ENCODE measurements at regions not wholly inside any gene's neighbourhood (a gene's known extent, or its start where the extent isn't known, plus 50 kb on each side); places are given as distances from the start of the nearest gene placed in this dataset.

GRCh38 chr3:145716519-145716918, 444.5 kb downstream of the PLOD2 start:
- Mint-ChIP-seq H3K36me3 (ENCODE audit: insufficient read depth in 1 of 3, low read depth in 3 of 3) (peaks cover 0 to 11% (median 10%) of the 10 kb centered on the region in 3 experiments), H3K27ac (no peak overlapping the region), H3K4me1 (peaks cover 8 to 13% of the 10 kb centered on the region in 2 experiments), H3K4me3 (no peak overlapping the region), H3K9me3 (peaks cover 0 to 11% of the 10 kb centered on the region in 2 experiments), H3K27me3 (ENCODE audit: low read depth) (peaks cover 4% of the 10 kb centered on the region)
- no peaks in the 10 kb centered on the region for H3K79me1 ChIP-seq (ENCODE audit: insufficient read depth, low read depth, low read length, poor library complexity, severe bottlenecking)
- DNase-seq, result no peak
- no peak overlapping the region for H3K14ac ChIP-seq (ENCODE audit: insufficient read depth, low read length)
- H4K20me1 ChIP-seq (ENCODE audit: control insufficient read depth, insufficient read depth, insufficient read length), result no peaks in the 10 kb centered on the region
- H2BK5ac ChIP-seq (ENCODE audit: insufficient read length, low read length), result no peak overlapping the region
- no peak overlapping the region for H3K4ac ChIP-seq (ENCODE audit: low read depth, low read length)
- no peak overlapping the region for H2AK5ac ChIP-seq (ENCODE audit: insufficient read length, low read length)
- no peak for TF ChIP-seq CTCF (conservative IDR thresholded peaks at IDR 0.05)
- no peak overlapping the region for H2BK12ac ChIP-seq (ENCODE audit: insufficient read length, low read depth, low read length)
- no peaks in the 10 kb centered on the region for H3K27me3 ChIP-seq (ENCODE audit: insufficient read depth, low read length)
- no peak overlapping the region for H2AFZ ChIP-seq (ENCODE audit: low read length)
- H3K79me2 ChIP-seq (ENCODE audit: insufficient read depth, low read length), result no peaks in the 10 kb centered on the region
- H3T11ph ChIP-seq (ENCODE audit: low read length), result no peak overlapping the region
- H2BK120ac ChIP-seq (ENCODE audit: low read depth, low read length, poor library complexity, severe bottlenecking), result no peak overlapping the region
- no peaks in the 10 kb centered on the region for H3K4me1 ChIP-seq (ENCODE audit: insufficient read depth, low read length)
- no peak overlapping the region for H3K9ac ChIP-seq (ENCODE audit: extremely low read depth, insufficient read length, low read length)
- H3K18ac ChIP-seq (ENCODE audit: insufficient read length, low read depth, low read length), result no peak overlapping the region
- no peak overlapping the region for H3K4me2 ChIP-seq (ENCODE audit: insufficient read depth, insufficient read length, low read length)
- no peak overlapping the region for H4K91ac ChIP-seq (ENCODE audit: insufficient read length, low read depth, low read length)
- no peak overlapping the region for H4K8ac ChIP-seq (replicated peaks; ENCODE audit: insufficient read length, low read depth, low read length)
- H4K5ac ChIP-seq (ENCODE audit: insufficient read length, low read depth, low read length), result no peak overlapping the region
- H3K23ac ChIP-seq (ENCODE audit: insufficient read length, low read depth, low read length), result no peak overlapping the region
- no peaks in the 10 kb centered on the region for H3K9me3 ChIP-seq (ENCODE audit: control insufficient read depth, low read depth, low read length)
- H3K23me2 ChIP-seq (ENCODE audit: insufficient read length, low read depth, low read length, poor library complexity, severe bottlenecking), result no peaks in the 10 kb centered on the region
- no peak overlapping the region for H2BK15ac ChIP-seq (ENCODE audit: low read depth, low read length)
- H2BK20ac ChIP-seq (ENCODE audit: low read depth, low read length, poor library complexity, severe bottlenecking), result no peak overlapping the region
- WGBS (ENCODE audit: extremely low coverage, insufficient read length, low lambda C conversion rate), result no CpG with 5 or more reads among the region's 1 CpG
- no peak overlapping the region for H3K27ac ChIP-seq (ENCODE audit: insufficient read length, low read depth, low read length)
- H3K56ac ChIP-seq (ENCODE audit: insufficient read length, low read depth, low read length), result no peak overlapping the region

All from H9 (cell line).